Cardiac fibroblast (primary cell): ENCODE measurements at regions not wholly inside any gene's neighbourhood (a gene's known extent, or its start where the extent isn't known, plus 50 kb on each side); places are given as distances from the start of the nearest gene placed in this dataset.
"Not testable (repeated sequence)": the region's sequence is repeated elsewhere in the genome, so short reads cannot be mapped to it uniquely, and the experiment has no call there.

Experiments used
- DNase-seq, 2 donors: peaks; one replicate each; pipeline versions ENCODE4 v3.0.0 to v3.0.0-alpha.2; 2010; ENCODE audit warnings: low read depth in 2 of 2
- H3K4me3 ChIP-seq, 2 donors: replicated peaks in 1 of 2; 1 replicate in 1 of 2; 2 replicates in 1 of 2; pipeline ENCODE4 v1.5.1; 2011; ENCODE audit warnings: low read depth in 2 of 2, low read length in 2 of 2, mild to moderate bottlenecking in 2 of 2, moderate library complexity in 1 of 2
- CTCF ChIP-seq: IDR thresholded peaks from one replicate; pipeline ENCODE4 v1.5.1; 2011; ENCODE audit warnings: low read depth, mild to moderate bottlenecking, low read length, inconsistent platforms

- H3K4me3 ChIP-seq: no peak overlapping the region
- no peak for TF ChIP-seq CTCF
- no peak for DNase-seq
These were observed 2286.3 kb upstream of the RAG2 start for GRCh38 chr11:38884145-38884865.

- H3K4me3 ChIP-seq: no peak overlapping the region
- DNase-seq: no peak
- TF ChIP-seq CTCF: no peak
These were observed 2269.3 kb upstream of the RAG2 start for GRCh38 chr11:38867338-38867737.

GRCh38 chr11:38865922-38866321 is 2267.9 kb upstream of the RAG2 start:
- H3K4me3 ChIP-seq: no peak overlapping the region
- no peak for TF ChIP-seq CTCF

GRCh38 chr11:38842991-38843390 is 2245.0 kb upstream of the RAG2 start:
- no peak for TF ChIP-seq CTCF
- H3K4me3 ChIP-seq: no peak overlapping the region
- DNase-seq: no peak

More at GRCh38 chr11:38865922-38866321, 2267.9 kb upstream of the RAG2 start:
- DNase-seq: no peak

GRCh38 chr11:38839071-38839470 is 2241.0 kb upstream of the RAG2 start:
- TF ChIP-seq CTCF: no peak
- DNase-seq: no peak
- H3K4me3 ChIP-seq: no peak overlapping the region

- TF ChIP-seq CTCF: no peak
- DNase-seq: no peak
- H3K4me3 ChIP-seq: no peak overlapping the region
These were observed 2237.9 kb upstream of the RAG2 start for GRCh38 chr11:38835966-38836365.

- peak; percentile 20 to 49 for DNase-seq
- H3K4me3 ChIP-seq: no peak overlapping the region
- TF ChIP-seq CTCF: peak; percentile 47
These were observed 2226.5 kb upstream of the RAG2 start for GRCh38 chr11:38824573-38824972.

- not testable (repeated sequence) for H3K4me3 ChIP-seq, DNase-seq
These were observed 2223.8 kb upstream of the RAG2 start for GRCh38 chr11:38821786-38822185.
